ENCODE measurements at regions not wholly inside any gene's neighbourhood (a gene's known extent, or its start where the extent isn't known, plus 50 kb on each side); places are given as distances from the start of the nearest gene placed in this dataset.

GRCh38 chr2:238558456-238559099, 131.9 kb downstream of the ASB1 start:
- no peak for DNase-seq (ENCODE audit: low read depth in 2 of 3, low spot score in 2 of 3)

GRCh38 chr2:238560234-238560633, 133.5 kb downstream of the ASB1 start:
- DNase-seq (ENCODE audit: low read depth in 2 of 3, low spot score in 2 of 3) = no peak

- no peak for DNase-seq (ENCODE audit: low read depth in 2 of 3, low spot score in 2 of 3)
Measured at GRCh38 chr2:238561230-238561629, 134.5 kb downstream of the ASB1 start.

GRCh38 chr2:238562446-238562845, 135.7 kb downstream of the ASB1 start:
- no peak for DNase-seq (ENCODE audit: low read depth in 2 of 3, low spot score in 2 of 3)

GRCh38 chr2:238563551-238563950, 136.8 kb downstream of the ASB1 start:
- DNase-seq (ENCODE audit: low read depth in 2 of 3, low spot score in 2 of 3) = no peak

- no peak for DNase-seq (ENCODE audit: low read depth in 2 of 3, low spot score in 2 of 3)
Measured at GRCh38 chr2:238564286-238564920, 137.7 kb downstream of the ASB1 start.

GRCh38 chr2:238565031-238565430, 138.3 kb downstream of the ASB1 start:
- no peak for DNase-seq (ENCODE audit: low read depth in 2 of 3, low spot score in 2 of 3)

GRCh38 chr2:238566001-238566645, 139.4 kb downstream of the ASB1 start:
- no peak for DNase-seq (ENCODE audit: low read depth in 2 of 3, low spot score in 2 of 3)

GRCh38 chr2:238567067-238567855, 140.5 kb downstream of the ASB1 start:
- DNase-seq (ENCODE audit: low read depth in 2 of 3, low spot score in 2 of 3) = no peak

GRCh38 chr2:238567996-238568395, 141.3 kb downstream of the ASB1 start:
- DNase-seq (ENCODE audit: low read depth in 2 of 3, low spot score in 2 of 3) = no peak

- DNase-seq (ENCODE audit: low read depth in 2 of 3, low spot score in 2 of 3) = no peak
Measured at GRCh38 chr2:238568455-238569440, 142.0 kb downstream of the ASB1 start.

- DNase-seq (ENCODE audit: low read depth in 2 of 3, low spot score in 2 of 3) = no peak
Measured at GRCh38 chr2:238569507-238570195, 142.9 kb downstream of the ASB1 start.

GRCh38 chr2:238570391-238570790, 143.7 kb downstream of the ASB1 start:
- no peak for DNase-seq (ENCODE audit: low read depth in 2 of 3, low spot score in 2 of 3)

GRCh38 chr2:238570926-238571325, 144.2 kb downstream of the ASB1 start:
- DNase-seq (ENCODE audit: low read depth in 2 of 3, low spot score in 2 of 3) = no peak

- no peak for DNase-seq (ENCODE audit: low read depth in 2 of 3, low spot score in 2 of 3)
Measured at GRCh38 chr2:238571661-238572372, 145.1 kb downstream of the ASB1 start.

GRCh38 chr2:238573065-238573778, 146.5 kb downstream of the ASB1 start:
- DNase-seq (ENCODE audit: low read depth in 2 of 3, low spot score in 2 of 3) = no peak

GRCh38 chr2:238573916-238574315, 147.2 kb downstream of the ASB1 start:
- no peak for DNase-seq (ENCODE audit: low read depth in 2 of 3, low spot score in 2 of 3)

GRCh38 chr2:238574490-238575271, 148.0 kb downstream of the ASB1 start:
- DNase-seq (ENCODE audit: low read depth in 2 of 3, low spot score in 2 of 3) = no peak

Measured in activated CD8-positive, alpha-beta memory T cell treated with anti-CD3 and anti-CD28 coated beads for 48 hours (primary cell).